H9 (cell line): ENCODE measurements at regions not wholly inside any gene's neighbourhood (a gene's known extent, or its start where the extent isn't known, plus 50 kb on each side); places are given as distances from the start of the nearest gene placed in this dataset.

Source experiments
- DNase-seq: peaks from one replicate; pipeline ENCODE4 v3.0.0-alpha.2; 2017
- H2AFZ ChIP-seq: one replicate; pipeline ENCODE4 v1.6.1; 2013; ENCODE audit warnings: mild to moderate bottlenecking, low read length, control low read depth, moderate library complexity
- H2AK5ac ChIP-seq: 2 replicates; pipeline ENCODE4 v1.6.1; 2013; ENCODE audit warnings: low read length, control low read depth, mixed read lengths; ENCODE audit not compliant: insufficient read length
- H2BK120ac ChIP-seq: one replicate; pipeline ENCODE4 v1.6.1; 2013; ENCODE audit warnings: low read depth, mild to moderate bottlenecking, low read length, control low read depth, inconsistent platforms; ENCODE audit not compliant: poor library complexity, severe bottlenecking
- H2BK12ac ChIP-seq: 2 replicates; pipeline ENCODE4 v1.6.1; 2013; ENCODE audit warnings: low read length, control low read depth, mixed read lengths, low read depth; ENCODE audit not compliant: insufficient read length
- H2BK15ac ChIP-seq: 2 replicates; pipeline ENCODE4 v1.6.1; 2013; ENCODE audit warnings: low read depth, low read length, control low read depth
- H2BK20ac ChIP-seq: one replicate; pipeline ENCODE4 v1.6.1; 2013; ENCODE audit warnings: low read depth, mild to moderate bottlenecking, low read length, control low read depth, inconsistent platforms; ENCODE audit not compliant: poor library complexity, severe bottlenecking
- H2BK5ac ChIP-seq: 2 replicates; pipeline ENCODE4 v1.6.1; 2013; ENCODE audit warnings: low read length, control low read depth, mixed read lengths; ENCODE audit not compliant: insufficient read length
- H3K14ac ChIP-seq: 2 replicates; pipeline ENCODE4 v1.6.1; 2013; ENCODE audit warnings: low read length, control low read depth; ENCODE audit not compliant: insufficient read depth
- H3K18ac ChIP-seq: 2 replicates; pipeline ENCODE4 v1.6.1; 2013; ENCODE audit warnings: low read depth, mild to moderate bottlenecking, mixed read lengths, low read length, control low read depth; ENCODE audit not compliant: insufficient read length
- H3K23ac ChIP-seq: 2 replicates; pipeline ENCODE4 v1.6.1; 2013; ENCODE audit warnings: low read length, control low read depth, mixed read lengths, low read depth; ENCODE audit not compliant: insufficient read length
- H3K23me2 ChIP-seq: 2 replicates; pipeline ENCODE4 v1.6.1; 2013; ENCODE audit warnings: low read depth, mild to moderate bottlenecking, mixed read lengths, low read length, control low read depth; ENCODE audit not compliant: insufficient read length, poor library complexity, severe bottlenecking
- H3K27ac ChIP-seq: 2 replicates; pipeline ENCODE4 v1.5.1; 2013; ENCODE audit warnings: low read length, control low read depth, mixed read lengths, low read depth; ENCODE audit not compliant: insufficient read length
- H3K27me3 ChIP-seq: 2 replicates; pipeline ENCODE4 v1.6.1; 2013; ENCODE audit warnings: low read length, control low read depth, inconsistent platforms; ENCODE audit not compliant: insufficient read depth
- H3K4ac ChIP-seq: 2 replicates; pipeline ENCODE4 v1.6.1; 2013; ENCODE audit warnings: low read depth, mild to moderate bottlenecking, control low read depth, inconsistent platforms, low read length, moderate library complexity
- H3K4me1 ChIP-seq: 2 replicates; pipeline ENCODE4 v1.6.1; 2013; ENCODE audit warnings: low read length, control low read depth, inconsistent platforms; ENCODE audit not compliant: insufficient read depth
- H3K4me2 ChIP-seq: 2 replicates; pipeline ENCODE4 v1.6.1; 2013; ENCODE audit warnings: low read length, control low read depth, mixed read lengths; ENCODE audit not compliant: insufficient read length, insufficient read depth
- H3K56ac ChIP-seq: 2 replicates; pipeline ENCODE4 v1.6.1; 2013; ENCODE audit warnings: low read depth, mild to moderate bottlenecking, mixed read lengths, low read length, control low read depth; ENCODE audit not compliant: insufficient read length
- H3K79me1 ChIP-seq: 2 replicates; pipeline ENCODE4 v1.6.1; 2013; ENCODE audit warnings: low read depth, mild to moderate bottlenecking, moderate library complexity, low read length, control low read depth, inconsistent platforms; ENCODE audit not compliant: insufficient read depth, poor library complexity, severe bottlenecking
- H3K79me2 ChIP-seq: 2 replicates; pipeline ENCODE4 v1.6.1; 2013; ENCODE audit warnings: low read length, control low read depth, inconsistent platforms; ENCODE audit not compliant: insufficient read depth
- H3K9ac ChIP-seq: 2 replicates; pipeline ENCODE4 v1.6.1; 2013; ENCODE audit warnings: low read length, control low read depth, mixed read lengths; ENCODE audit not compliant: insufficient read length; ENCODE audit errors: extremely low read depth
- H3K9me3 ChIP-seq: one replicate; pipeline ENCODE4 v1.6.1; 2013; ENCODE audit warnings: low read depth, low read length, inconsistent platforms; ENCODE audit not compliant: control insufficient read depth
- H3T11ph ChIP-seq: one replicate; pipeline ENCODE4 v1.6.1; 2013; ENCODE audit warnings: mild to moderate bottlenecking, low read length, control low read depth, inconsistent platforms
- H4K20me1 ChIP-seq: one replicate; pipeline ENCODE4 v1.6.1; 2013; ENCODE audit not compliant: control insufficient read depth, insufficient read length, insufficient read depth
- H4K5ac ChIP-seq: 2 replicates; pipeline ENCODE4 v1.6.1; 2013; ENCODE audit warnings: low read depth, mild to moderate bottlenecking, mixed read lengths, low read length, control low read depth; ENCODE audit not compliant: insufficient read length
- H4K8ac ChIP-seq: replicated peaks from 2 replicates; pipeline ENCODE4 v1.6.1; 2013; ENCODE audit warnings: low read length, control low read depth, mixed read lengths, low read depth; ENCODE audit not compliant: insufficient read length
- H4K91ac ChIP-seq: 2 replicates; pipeline ENCODE4 v1.6.1; 2013; ENCODE audit warnings: low read depth, mild to moderate bottlenecking, moderate library complexity, mixed read lengths, low read length, control low read depth; ENCODE audit not compliant: insufficient read length
- H3K27ac Mint-ChIP-seq, 3 experiments: 2 replicates in 2 of 3; 3 replicates in 1 of 3; pipeline ENCODE4 v1.8.0; 2020 to 2021; ENCODE audit warnings: mixed read lengths in 3 of 3, mild to moderate bottlenecking in 1 of 3, moderate library complexity in 1 of 3
- H3K27me3 Mint-ChIP-seq: 2 replicates; pipeline ENCODE4 v1.8.0; 2021; ENCODE audit warnings: low read depth, mild to moderate bottlenecking, moderate library complexity, mixed read lengths
- H3K36me3 Mint-ChIP-seq, 3 experiments: 2 replicates in 2 of 3; 3 replicates in 1 of 3; pipeline ENCODE4 v1.8.0; 2020 to 2021; ENCODE audit warnings: low read depth in 3 of 3, mixed read lengths in 3 of 3; ENCODE audit not compliant: insufficient read depth in 1 of 3
- H3K4me1 Mint-ChIP-seq, 2 experiments: 2 replicates each; pipeline ENCODE4 v1.8.0; 2020; ENCODE audit warnings: mixed read lengths in 2 of 2
- H3K4me3 Mint-ChIP-seq, 2 experiments: 2 replicates in 1 of 2; 3 replicates in 1 of 2; pipeline ENCODE4 v1.8.0; 2020 to 2021; ENCODE audit warnings: mild to moderate bottlenecking in 2 of 2, mixed read lengths in 2 of 2, moderate library complexity in 1 of 2
- H3K9me3 Mint-ChIP-seq, 2 experiments: 2 replicates in 1 of 2; 3 replicates in 1 of 2; pipeline ENCODE4 v1.8.0; 2020; ENCODE audit warnings: mild to moderate bottlenecking in 2 of 2, mixed read lengths in 2 of 2, moderate library complexity in 1 of 2
- WGBS: extraction: QIAGEN DNeasy Blood & Tissue Kit; methylation state at CpG from one replicate; pipeline ENCODE4 v1.1.7; 2013; ENCODE audit warnings: missing lambda C conversion rate, low lambda C conversion rate, mixed read lengths; ENCODE audit not compliant: insufficient read length; ENCODE audit errors: extremely low coverage; 5-methylcytosine and 5-hydroxymethylcytosine counted together
- TF ChIP-seq, protein P1 (sequence below): fragments of 200-600 bp; sonication (generic); conservative IDR thresholded peaks from 3 replicates; pipeline ENCODE4 v1.8.0; 2021; ENCODE audit warnings: antibody characterized with exemption, mild to moderate bottlenecking

- no peaks in the 10 kb centered on the region for H3K79me1 ChIP-seq
- no peak overlapping the region for H3K23ac ChIP-seq
- no peaks in the 10 kb centered on the region for H4K20me1 ChIP-seq
- 0 out of 7 replicates have a peak overlapping the region, but pooled peaks of 1 of the 3 experiments have one; percentile 6 for H3K27ac Mint-ChIP-seq
- H3K4ac ChIP-seq: no peak overlapping the region
- WGBS: no CpG with 5 or more reads among the region's 4 CpGs
- TF ChIP-seq, protein P1, sequence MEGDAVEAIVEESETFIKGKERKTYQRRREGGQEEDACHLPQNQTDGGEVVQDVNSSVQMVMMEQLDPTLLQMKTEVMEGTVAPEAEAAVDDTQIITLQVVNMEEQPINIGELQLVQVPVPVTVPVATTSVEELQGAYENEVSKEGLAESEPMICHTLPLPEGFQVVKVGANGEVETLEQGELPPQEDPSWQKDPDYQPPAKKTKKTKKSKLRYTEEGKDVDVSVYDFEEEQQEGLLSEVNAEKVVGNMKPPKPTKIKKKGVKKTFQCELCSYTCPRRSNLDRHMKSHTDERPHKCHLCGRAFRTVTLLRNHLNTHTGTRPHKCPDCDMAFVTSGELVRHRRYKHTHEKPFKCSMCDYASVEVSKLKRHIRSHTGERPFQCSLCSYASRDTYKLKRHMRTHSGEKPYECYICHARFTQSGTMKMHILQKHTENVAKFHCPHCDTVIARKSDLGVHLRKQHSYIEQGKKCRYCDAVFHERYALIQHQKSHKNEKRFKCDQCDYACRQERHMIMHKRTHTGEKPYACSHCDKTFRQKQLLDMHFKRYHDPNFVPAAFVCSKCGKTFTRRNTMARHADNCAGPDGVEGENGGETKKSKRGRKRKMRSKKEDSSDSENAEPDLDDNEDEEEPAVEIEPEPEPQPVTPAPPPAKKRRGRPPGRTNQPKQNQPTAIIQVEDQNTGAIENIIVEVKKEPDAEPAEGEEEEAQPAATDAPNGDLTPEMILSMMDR: no peak
- peaks cover 10 to 16% of the 10 kb centered on the region in 2 experiments for H3K4me1 Mint-ChIP-seq
- H3K27ac ChIP-seq: no peak overlapping the region
- H2BK120ac ChIP-seq: no peak overlapping the region
- H4K5ac ChIP-seq: no peak overlapping the region
- no peak overlapping the region for H4K91ac ChIP-seq
- H3K36me3 Mint-ChIP-seq: no peaks in the 10 kb centered on the region; a peak in 1 of 7 replicates
- no peaks in the 10 kb centered on the region for H3K27me3 ChIP-seq
- H3K4me1 ChIP-seq: no peaks in the 10 kb centered on the region; the same call in 1 of the 2 replicates
- H3K4me3 Mint-ChIP-seq: no peak overlapping the region
- no peaks in the 10 kb centered on the region for H3K23me2 ChIP-seq
- no peak overlapping the region for H4K8ac ChIP-seq
- H2AK5ac ChIP-seq: no peak overlapping the region
- H2BK15ac ChIP-seq: no peak overlapping the region
- DNase-seq: no peak
- H3K18ac ChIP-seq: no peak overlapping the region
- H3K14ac ChIP-seq: no peak overlapping the region
- H3T11ph ChIP-seq: no peak overlapping the region
- no peak overlapping the region for H3K56ac ChIP-seq
- H3K27me3 Mint-ChIP-seq: no peaks in the 10 kb centered on the region
- no peak overlapping the region for H2BK12ac ChIP-seq
- no peak overlapping the region for H2BK20ac ChIP-seq
- H2BK5ac ChIP-seq: no peak overlapping the region
- no peak overlapping the region for H3K4me2 ChIP-seq
- peaks cover 0 to 3% of the 10 kb centered on the region in 2 experiments; a peak in 2 of 5 replicates for H3K9me3 Mint-ChIP-seq
- no peak overlapping the region for H3K9ac ChIP-seq
- no peak overlapping the region for H2AFZ ChIP-seq
- H3K9me3 ChIP-seq: no peaks in the 10 kb centered on the region
- no peaks in the 10 kb centered on the region for H3K79me2 ChIP-seq
Measured at GRCh38 chr18:58814317-58814716, 50.4 kb upstream of the ZNF532 start.
